CD4-positive, alpha-beta T cell (primary cell): ENCODE measurements at regions not wholly inside any gene's neighbourhood (a gene's known extent, or its start where the extent isn't known, plus 50 kb on each side); places are given as distances from the start of the nearest gene placed in this dataset.

Experiments used
- ATAC-seq: fragments of 200-7000 bp; cut with Tn5 transposase; one replicate; pipeline ENCODE4 v1.10.0; 2022; ENCODE audit warnings: mild to moderate bottlenecking; ENCODE audit not compliant: poor library complexity
- CTCF ChIA-PET: fragments of 350-600 bp; sonication (Branson Sonifier 250); formaldehyde crosslinking; loops from one replicate; lab custom pipeline; 2021; ENCODE audit warnings: antibody characterized with exemption, inconsistent platforms; lab: Charles Lee
- POLR2A ChIA-PET: fragments of 350-600 bp; sonication (Branson Sonifier 250); formaldehyde crosslinking; loops from one replicate; lab custom pipeline; 2021; ENCODE audit warnings: antibody characterized with exemption, inconsistent platforms; lab: Charles Lee
- DNase-seq, 14 experiments: peaks; one replicate each; pipeline ENCODE4 v3.0.0-alpha.2; 2013 to 2020; ENCODE audit warnings: mixed read lengths in 2 of 14
- H3K27ac ChIP-seq, 2 donors: one replicate each; pipeline versions ENCODE4 v1.5.1 to v1.7.0; 2013; ENCODE audit warnings: low read length in 2 of 2, low read depth in 1 of 2, mild to moderate bottlenecking in 1 of 2
- H3K27me3 ChIP-seq, 2 experiments: 1 replicate in 1 of 2; 2 replicates in 1 of 2; pipeline versions ENCODE4 v1.6.1 to v1.7.0; 2013; ENCODE audit warnings: low read length in 2 of 2, control low read depth in 1 of 2, mild to moderate bottlenecking in 1 of 2, moderate library complexity in 1 of 2; ENCODE audit not compliant: insufficient read depth in 2 of 2, control insufficient read depth in 1 of 2
- H3K36me3 ChIP-seq: one replicate; pipeline ENCODE4 v1.6.1; 2013; ENCODE audit warnings: low read length, control low read depth; ENCODE audit not compliant: insufficient read depth
- H3K4me1 ChIP-seq: one replicate; pipeline ENCODE4 v1.6.1; 2013; ENCODE audit warnings: low read length, control low read depth; ENCODE audit not compliant: insufficient read depth
- H3K4me3 ChIP-seq: one replicate; pipeline ENCODE4 v1.5.1; 2013; ENCODE audit warnings: mild to moderate bottlenecking, low read length, moderate library complexity
- H3K9me3 ChIP-seq, 2 experiments: 1 replicate in 1 of 2; 2 replicates in 1 of 2; pipeline versions ENCODE4 v1.6.1 to v1.7.0; 2013; ENCODE audit warnings: low read length in 2 of 2, mild to moderate bottlenecking in 2 of 2, control low read depth in 1 of 2, moderate library complexity in 1 of 2; ENCODE audit not compliant: control insufficient read depth in 1 of 2, insufficient read depth in 1 of 2
- H3K27ac Mint-ChIP-seq: one replicate; pipeline ENCODE4 v1.8.0; 2020; ENCODE audit warnings: mixed read lengths
- H3K27me3 Mint-ChIP-seq: one replicate; pipeline ENCODE4 v1.8.0; 2021; ENCODE audit warnings: mixed read lengths
- H3K36me3 Mint-ChIP-seq: one replicate; pipeline ENCODE4 v1.8.0; 2021; ENCODE audit warnings: low read depth, mixed read lengths
- H3K4me1 Mint-ChIP-seq: one replicate; pipeline ENCODE4 v1.8.0; 2021; ENCODE audit warnings: low read depth, mixed read lengths
- H3K4me3 Mint-ChIP-seq: one replicate; pipeline ENCODE4 v1.8.0; 2020; ENCODE audit warnings: mild to moderate bottlenecking, mixed read lengths
- H3K9me3 Mint-ChIP-seq: one replicate; pipeline ENCODE4 v1.8.0; 2020; ENCODE audit warnings: mixed read lengths
- intact Hi-C, 2 experiments: fragments of 100-400 bp; cut with DNase I in 1 of 2; cut with micrococcal nuclease in 1 of 2; formaldehyde crosslinking; loops; one replicate each; pipeline versions ENCODE4 v1.15.1 to v1.9.0; 2023 to 2025; cut with DNase I, micrococcal nuclease
- TF ChIP-seq, protein P1 (sequence below): fragments of 200-600 bp; IDR thresholded peaks from one replicate; pipeline ENCODE4 v1.8.0; 2022; ENCODE audit warnings: antibody characterized with exemption, mild to moderate bottlenecking

DNA sequence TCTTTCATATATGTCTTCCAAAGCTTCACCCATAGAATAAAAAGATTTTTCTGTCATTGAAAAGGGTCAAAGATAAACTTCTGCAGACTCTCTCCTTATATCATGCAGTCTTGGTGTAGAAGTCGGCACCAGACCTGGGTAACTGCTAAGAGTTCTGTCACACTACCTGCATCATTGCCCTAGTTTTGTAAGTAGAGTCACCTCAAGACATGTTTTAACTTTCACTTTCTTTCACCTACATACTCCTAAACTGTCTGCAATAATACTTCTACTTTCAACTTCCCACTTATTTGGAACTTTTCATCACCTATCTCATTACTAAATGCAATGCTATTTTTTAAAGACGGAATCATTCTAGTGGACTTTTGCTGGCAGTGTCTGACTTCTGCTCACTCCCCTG lies 475.6 kb upstream of the VRK2 start:
- ATAC-seq, result no peak
- Histone ChIP-seq H3K27me3 (no peaks in the 10 kb centered on the region), H3K27ac (no peak overlapping the region), H3K36me3 (no peaks in the 10 kb centered on the region), H3K4me1 (no peaks in the 10 kb centered on the region), H3K9me3 (peaks cover 0 to 3% of the 10 kb centered on the region in 2 experiments), H3K4me3 (no peak overlapping the region)
- Mint-ChIP-seq H3K4me3 (no peak overlapping the region), H3K27me3 (no peaks in the 10 kb centered on the region), H3K4me1 (no peaks in the 10 kb centered on the region), H3K36me3 (no peaks in the 10 kb centered on the region), H3K27ac (no peak overlapping the region), H3K9me3 (no peaks in the 10 kb centered on the region)
- TF ChIP-seq, protein P1, sequence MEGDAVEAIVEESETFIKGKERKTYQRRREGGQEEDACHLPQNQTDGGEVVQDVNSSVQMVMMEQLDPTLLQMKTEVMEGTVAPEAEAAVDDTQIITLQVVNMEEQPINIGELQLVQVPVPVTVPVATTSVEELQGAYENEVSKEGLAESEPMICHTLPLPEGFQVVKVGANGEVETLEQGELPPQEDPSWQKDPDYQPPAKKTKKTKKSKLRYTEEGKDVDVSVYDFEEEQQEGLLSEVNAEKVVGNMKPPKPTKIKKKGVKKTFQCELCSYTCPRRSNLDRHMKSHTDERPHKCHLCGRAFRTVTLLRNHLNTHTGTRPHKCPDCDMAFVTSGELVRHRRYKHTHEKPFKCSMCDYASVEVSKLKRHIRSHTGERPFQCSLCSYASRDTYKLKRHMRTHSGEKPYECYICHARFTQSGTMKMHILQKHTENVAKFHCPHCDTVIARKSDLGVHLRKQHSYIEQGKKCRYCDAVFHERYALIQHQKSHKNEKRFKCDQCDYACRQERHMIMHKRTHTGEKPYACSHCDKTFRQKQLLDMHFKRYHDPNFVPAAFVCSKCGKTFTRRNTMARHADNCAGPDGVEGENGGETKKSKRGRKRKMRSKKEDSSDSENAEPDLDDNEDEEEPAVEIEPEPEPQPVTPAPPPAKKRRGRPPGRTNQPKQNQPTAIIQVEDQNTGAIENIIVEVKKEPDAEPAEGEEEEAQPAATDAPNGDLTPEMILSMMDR, result no peak
- intact Hi-C loops, result no loop called here
- CTCF ChIA-PET, result no interaction called here
- DNase-seq, result no peak
- POLR2A ChIA-PET, result no interaction called here

DNA sequence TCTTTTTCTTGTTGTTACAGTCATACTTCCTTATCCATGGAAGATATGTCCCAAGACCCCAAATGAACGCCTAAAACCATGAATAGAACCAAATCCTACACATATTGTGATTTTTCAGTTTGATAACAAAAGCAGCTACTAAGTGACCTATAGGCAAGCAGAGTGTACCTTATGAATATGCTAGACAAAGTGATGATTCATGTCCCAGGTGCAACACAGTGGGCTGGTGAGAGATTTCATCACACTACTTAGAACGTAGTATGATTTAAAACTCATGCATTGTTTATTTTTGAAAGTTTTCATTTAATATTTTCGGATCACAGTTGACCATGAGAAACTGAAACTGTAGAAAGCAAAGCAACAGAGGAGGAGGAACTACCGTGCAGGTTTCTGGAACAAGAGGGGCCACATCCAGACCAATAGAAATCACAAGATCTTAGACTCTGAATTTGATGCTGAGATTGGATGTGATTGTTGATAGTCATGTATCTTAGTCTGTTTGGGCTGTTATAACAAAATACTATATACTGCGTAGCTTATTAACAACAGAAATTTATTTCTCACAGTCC lies 470.8 kb upstream of the VRK2 start:
- ChIA-PET CTCF (no interaction called here), POLR2A (no interaction called here)
- no peaks in the 10 kb centered on the region for H3K36me3 ChIP-seq
- intact Hi-C loops, result no loop called here
- H3K4me3 ChIP-seq, result no peak overlapping the region
- TF ChIP-seq, protein P1, result no peak
- H3K4me3 Mint-ChIP-seq, result no peak overlapping the region
- peaks cover 0 to 3% of the 10 kb centered on the region in 2 experiments for H3K9me3 ChIP-seq
- no peaks in the 10 kb centered on the region for H3K27me3 Mint-ChIP-seq
- H3K27ac Mint-ChIP-seq, result no peak overlapping the region
- H3K27ac ChIP-seq, result no peak overlapping the region
- no peaks in the 10 kb centered on the region for H3K27me3 ChIP-seq
- no peak for ATAC-seq
- no peaks in the 10 kb centered on the region for H3K36me3 Mint-ChIP-seq
- H3K4me1 Mint-ChIP-seq, result no peaks in the 10 kb centered on the region
- no peak for DNase-seq
- H3K9me3 Mint-ChIP-seq, result no peaks in the 10 kb centered on the region
- H3K4me1 ChIP-seq, result no peaks in the 10 kb centered on the region

DNA sequence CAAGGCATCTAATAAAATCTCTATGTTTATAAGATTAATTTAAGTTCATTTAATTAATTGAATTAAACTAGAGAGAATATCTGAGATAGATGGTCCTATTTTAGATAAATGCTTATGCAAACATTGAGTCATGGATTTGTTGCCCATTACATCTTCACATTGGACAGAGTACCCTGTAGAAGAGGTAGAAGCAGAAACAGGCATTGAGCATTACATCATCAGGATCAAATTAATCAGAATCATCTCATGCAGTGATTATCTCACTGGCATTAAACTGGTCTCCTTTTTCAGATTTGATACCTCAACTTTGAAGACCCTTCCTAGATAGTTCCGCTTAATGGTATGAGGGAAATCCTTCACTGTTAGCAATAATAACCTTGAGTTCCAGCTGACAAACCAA lies 469.6 kb upstream of the VRK2 start:
- POLR2A ChIA-PET, result no interaction called here
- no peaks in the 10 kb centered on the region for H3K36me3 ChIP-seq
- ATAC-seq (no peak), DNase-seq (no peak)
- CTCF ChIA-PET, result no interaction called here
- Mint-ChIP-seq H3K27me3 (no peaks in the 10 kb centered on the region), H3K9me3 (no peaks in the 10 kb centered on the region), H3K4me1 (no peaks in the 10 kb centered on the region), H3K27ac (no peak overlapping the region), H3K36me3 (no peaks in the 10 kb centered on the region), H3K4me3 (no peak overlapping the region)
- TF ChIP-seq, protein P1, result no peak
- intact Hi-C loops, result no loop called here
- no peak overlapping the region for H3K4me3 ChIP-seq
- H3K9me3 ChIP-seq, result peaks cover 2 to 3% of the 10 kb centered on the region in 2 experiments
- no peaks in the 10 kb centered on the region for H3K4me1 ChIP-seq
- H3K27me3 ChIP-seq, result no peaks in the 10 kb centered on the region
- no peak overlapping the region for H3K27ac ChIP-seq
